ENCODE measurements at regions not wholly inside any gene's neighbourhood (a gene's known extent, or its start where the extent isn't known, plus 50 kb on each side); places are given as distances from the start of the nearest gene placed in this dataset.

DNA sequence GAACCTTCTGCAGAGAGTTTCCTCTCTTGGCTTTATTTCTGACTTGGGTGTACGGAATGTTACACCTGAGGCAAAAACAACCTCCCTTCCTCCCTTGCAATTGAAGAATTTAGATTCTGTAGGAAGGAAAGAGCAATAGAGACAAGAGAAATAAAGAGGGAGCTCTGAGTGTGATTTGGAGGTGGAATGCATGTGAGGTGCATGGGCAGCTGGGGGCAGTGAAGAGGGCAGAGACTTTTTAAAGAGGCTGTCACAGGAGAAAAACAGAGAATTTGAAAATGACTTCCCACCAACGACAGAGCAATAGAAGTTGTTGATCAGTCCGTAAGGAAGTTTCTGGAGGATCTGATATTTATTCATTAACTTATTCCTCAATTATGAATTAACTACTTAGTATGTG lies 172.0 kb upstream of the B3GALT2 start:
- Histone ChIP-seq H3K36me3 (ENCODE audit: control insufficient read depth, low read length) (no peaks in the 10 kb centered on the region), H3K9me2 (replicated peaks; ENCODE audit: control insufficient read depth, low read length) (no peaks in the 10 kb centered on the region), H3K27me3 (ENCODE audit: control insufficient read depth, low read length) (no peaks in the 10 kb centered on the region), H3K4me3 (ENCODE audit: low read length) (no peak overlapping the region), H3K27ac (ENCODE audit: low read depth, low read length) (no peak overlapping the region), H3K4me2 (ENCODE audit: low read length) (no peak overlapping the region), H3K79me2 (ENCODE audit: control insufficient read depth, low read length) (no peaks in the 10 kb centered on the region), H3F3A (ENCODE audit: control insufficient read depth, insufficient read depth) (no peaks in the 10 kb centered on the region), H3K4me1 (ENCODE audit: control insufficient read depth, low read length) (no peaks in the 10 kb centered on the region), H3K9me3 (ENCODE audit: control insufficient read depth, insufficient read depth, low read length) (no peaks in the 10 kb centered on the region), H4K20me1 (ENCODE audit: control insufficient read depth, insufficient read depth, low read depth, low read length) (no peaks in the 10 kb centered on the region)
- TF ChIP-seq, protein P1, sequence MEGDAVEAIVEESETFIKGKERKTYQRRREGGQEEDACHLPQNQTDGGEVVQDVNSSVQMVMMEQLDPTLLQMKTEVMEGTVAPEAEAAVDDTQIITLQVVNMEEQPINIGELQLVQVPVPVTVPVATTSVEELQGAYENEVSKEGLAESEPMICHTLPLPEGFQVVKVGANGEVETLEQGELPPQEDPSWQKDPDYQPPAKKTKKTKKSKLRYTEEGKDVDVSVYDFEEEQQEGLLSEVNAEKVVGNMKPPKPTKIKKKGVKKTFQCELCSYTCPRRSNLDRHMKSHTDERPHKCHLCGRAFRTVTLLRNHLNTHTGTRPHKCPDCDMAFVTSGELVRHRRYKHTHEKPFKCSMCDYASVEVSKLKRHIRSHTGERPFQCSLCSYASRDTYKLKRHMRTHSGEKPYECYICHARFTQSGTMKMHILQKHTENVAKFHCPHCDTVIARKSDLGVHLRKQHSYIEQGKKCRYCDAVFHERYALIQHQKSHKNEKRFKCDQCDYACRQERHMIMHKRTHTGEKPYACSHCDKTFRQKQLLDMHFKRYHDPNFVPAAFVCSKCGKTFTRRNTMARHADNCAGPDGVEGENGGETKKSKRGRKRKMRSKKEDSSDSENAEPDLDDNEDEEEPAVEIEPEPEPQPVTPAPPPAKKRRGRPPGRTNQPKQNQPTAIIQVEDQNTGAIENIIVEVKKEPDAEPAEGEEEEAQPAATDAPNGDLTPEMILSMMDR (IDR thresholded peaks at IDR 0.05; ENCODE audit: low read depth, low read length, poor library complexity, severe bottlenecking): no peak
- no peak for TF ChIP-seq EZH2phosphoT487 (IDR thresholded peaks at IDR 0.05; ENCODE audit: borderline replicate concordance, low read length)

DNA sequence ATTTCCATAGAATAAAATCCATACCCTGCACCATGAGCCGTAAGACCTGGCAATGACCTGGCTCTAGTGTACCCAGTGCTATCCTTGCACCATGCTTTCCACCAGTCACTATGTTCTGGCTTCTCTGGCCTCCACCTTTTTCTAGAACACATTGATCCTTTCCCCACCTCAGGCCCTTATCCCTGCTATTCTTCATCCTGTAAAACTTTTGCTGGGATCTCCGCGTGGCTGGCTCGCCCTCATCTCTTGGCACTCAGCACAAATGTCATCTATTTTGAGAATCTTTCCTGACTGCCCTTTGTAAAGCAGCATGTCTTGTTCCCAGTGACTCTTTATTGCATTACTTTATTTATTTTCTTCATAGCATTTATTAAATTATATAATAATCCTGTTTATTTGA lies 169.8 kb upstream of the B3GALT2 start:
- H3K4me3 ChIP-seq (ENCODE audit: low read length): no peak overlapping the region
- no peaks in the 10 kb centered on the region for H3K27me3 ChIP-seq (ENCODE audit: control insufficient read depth, low read length)
- no peaks in the 10 kb centered on the region for H4K20me1 ChIP-seq (ENCODE audit: control insufficient read depth, insufficient read depth, low read depth, low read length)
- TF ChIP-seq, protein P1 (IDR thresholded peaks at IDR 0.05; ENCODE audit: low read depth, low read length, poor library complexity, severe bottlenecking): no peak
- no peak overlapping the region for H3K4me2 ChIP-seq (ENCODE audit: low read length)
- no peaks in the 10 kb centered on the region for H3F3A ChIP-seq (ENCODE audit: control insufficient read depth, insufficient read depth)
- H3K79me2 ChIP-seq (ENCODE audit: control insufficient read depth, low read length): no peaks in the 10 kb centered on the region
- no peaks in the 10 kb centered on the region for H3K36me3 ChIP-seq (ENCODE audit: control insufficient read depth, low read length)
- H3K9me2 ChIP-seq (replicated peaks; ENCODE audit: control insufficient read depth, low read length): no peaks in the 10 kb centered on the region
- no peaks in the 10 kb centered on the region for H3K9me3 ChIP-seq (ENCODE audit: control insufficient read depth, insufficient read depth, low read length)
- no peak overlapping the region for H3K27ac ChIP-seq (ENCODE audit: low read depth, low read length)
- H3K4me1 ChIP-seq (ENCODE audit: control insufficient read depth, low read length): no peaks in the 10 kb centered on the region

DNA sequence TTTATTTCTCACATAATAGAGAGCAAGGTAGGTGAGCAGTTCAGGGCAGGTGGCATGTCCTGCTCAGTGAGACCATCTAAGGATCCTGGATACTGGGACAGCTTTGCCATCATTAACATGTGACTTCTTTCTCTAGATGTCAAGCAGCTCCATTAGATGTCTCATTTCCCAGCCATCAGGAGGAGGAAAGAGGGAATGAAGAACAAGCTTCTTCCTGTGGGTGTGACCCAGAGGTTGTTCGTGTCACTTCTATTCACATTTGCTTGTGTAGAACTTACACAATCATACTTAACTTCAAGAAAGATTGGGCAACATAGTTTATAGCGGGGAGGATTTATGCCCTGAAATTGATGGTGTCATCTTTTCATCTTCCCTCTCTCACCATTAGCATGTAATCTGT lies 169.2 kb upstream of the B3GALT2 start:
- H3K36me3 ChIP-seq (ENCODE audit: control insufficient read depth, low read length): no peaks in the 10 kb centered on the region

More for the DNA sequence above, 169.2 kb upstream of the B3GALT2 start:
- Histone ChIP-seq H3K4me2 (ENCODE audit: low read length) (no peak overlapping the region), H3K79me2 (ENCODE audit: control insufficient read depth, low read length) (no peaks in the 10 kb centered on the region), H3K4me3 (ENCODE audit: low read length) (no peak overlapping the region), H3K4me1 (ENCODE audit: control insufficient read depth, low read length) (no peaks in the 10 kb centered on the region), H3K27me3 (ENCODE audit: control insufficient read depth, low read length) (no peaks in the 10 kb centered on the region), H3F3A (ENCODE audit: control insufficient read depth, insufficient read depth) (no peaks in the 10 kb centered on the region), H3K9me2 (replicated peaks; ENCODE audit: control insufficient read depth, low read length) (no peaks in the 10 kb centered on the region), H4K20me1 (ENCODE audit: control insufficient read depth, insufficient read depth, low read depth, low read length) (no peaks in the 10 kb centered on the region), H3K27ac (ENCODE audit: low read depth, low read length) (no peak overlapping the region), H3K9me3 (ENCODE audit: control insufficient read depth, insufficient read depth, low read length) (no peaks in the 10 kb centered on the region)
- TF ChIP-seq, protein P1 (IDR thresholded peaks at IDR 0.05; ENCODE audit: low read depth, low read length, poor library complexity, severe bottlenecking): no peak
- TF ChIP-seq EZH2phosphoT487 (IDR thresholded peaks at IDR 0.05; ENCODE audit: borderline replicate concordance, low read length): no peak
